Gastrocnemius medialis (tissue), 4 donors: ENCODE measurements at regions not wholly inside any gene's neighbourhood (a gene's known extent, or its start where the extent isn't known, plus 50 kb on each side); places are given as distances from the start of the nearest gene placed in this dataset.

Experiments
- ATAC-seq, 2 donors: fragments of 150-250 bp; one replicate each; pipeline ENCODE4 v1.9.1; 2016
- DNase-seq, 2 donors: peaks; one replicate each; pipeline ENCODE4 v3.0.0-alpha.2; 2019
- H3K27ac ChIP-seq, 4 donors: fragments of 200-600 bp; sonication (generic); 1 replicate in 1 of 4; 2 replicates in 3 of 4; pipeline ENCODE4 v1.5.1; 2016 to 2018; ENCODE audit warnings: mild to moderate bottlenecking in 2 of 4, moderate library complexity in 1 of 4
- H3K27me3 ChIP-seq, 3 donors: fragments of 200-600 bp; sonication (generic) in 2 of 3; 1 replicate in 1 of 3; 2 replicates in 2 of 3; pipeline versions ENCODE4 v1.5.1 to v1.6.0; 2016 to 2019; ENCODE audit warnings: mild to moderate bottlenecking in 1 of 3, moderate library complexity in 1 of 3
- H3K36me3 ChIP-seq, 2 donors: fragments of 200-600 bp; sonication (generic) in 1 of 2; one replicate each; pipeline ENCODE4 v1.5.1; 2017 to 2018
- H3K4me1 ChIP-seq, 2 donors: fragments of 200-600 bp; sonication (generic) in 1 of 2; one replicate each; pipeline ENCODE4 v1.5.1; 2016 to 2017; ENCODE audit warnings: mild to moderate bottlenecking in 2 of 2
- H3K4me3 ChIP-seq, 4 donors: fragments of 200-600 bp; sonication (generic) in 3 of 4; 1 replicate in 1 of 4; 2 replicates in 3 of 4; pipeline ENCODE4 v1.5.1; 2016 to 2019; ENCODE audit warnings: mild to moderate bottlenecking in 2 of 4
- H3K9me3 ChIP-seq, 3 donors: fragments of 200-600 bp; sonication (generic) in 2 of 3; 1 replicate in 1 of 3; 2 replicates in 2 of 3; pipeline ENCODE4 v1.5.1; 2016 to 2019
- POLR2A ChIP-seq, 2 donors: fragments of 450-650 bp; IDR thresholded peaks; one replicate each; pipeline ENCODE4 v1.6.1; 2017; ENCODE audit warnings: antibody characterized with exemption in 2 of 2, mild to moderate bottlenecking in 2 of 2, moderate library complexity in 2 of 2
- in situ Hi-C, 4 donors: fragments of 200-750 bp; cut with MboI; loops; one replicate each; pipeline versions ENCODE4 v1.15.0 to v1.8.0; 2017; ENCODE audit warnings: low sequenced_read_pairs in 4 of 4
- intact Hi-C: fragments of 100-400 bp; cut with DNase I; formaldehyde crosslinking; loops from one replicate; pipeline ENCODE4 v1.15.1; 2023; ENCODE audit warnings: low total_unique reads
- TF ChIP-seq, protein P1 (sequence below), 5 experiments: fragments of 450-650 bp in 3 of 5; fragments of 200-600 bp in 2 of 5; sonication (generic) in 2 of 5; IDR thresholded peaks in 4 of 5; conservative IDR thresholded peaks in 1 of 5; 1 replicate in 4 of 5; 2 replicates in 1 of 5; pipeline ENCODE4 v1.5.1; 2016 to 2019; ENCODE audit warnings: antibody characterized with exemption in 5 of 5, mild to moderate bottlenecking in 3 of 5, moderate library complexity in 3 of 5

DNA sequence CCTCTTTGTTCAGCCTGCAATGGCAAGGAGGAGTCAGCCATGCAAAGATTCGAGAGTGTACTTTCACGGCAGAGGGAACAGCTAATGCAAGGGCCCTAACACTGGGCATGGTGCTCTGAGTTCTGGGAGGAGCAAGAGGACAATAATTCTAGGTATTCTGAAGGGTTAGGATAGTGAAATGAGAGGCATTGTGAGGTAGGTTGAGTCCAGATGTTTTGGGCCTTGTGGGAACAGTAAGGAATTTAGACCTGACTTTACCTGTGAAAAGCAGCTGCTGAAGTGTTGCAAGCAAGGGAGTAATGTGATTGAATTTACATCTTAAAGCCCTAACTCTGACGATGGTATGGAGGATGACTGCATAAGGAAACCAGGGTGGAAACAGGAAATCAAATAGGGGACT, 211.6 kb downstream of the CNTN3 start:
- no peak for ATAC-seq
- no peaks in the 10 kb centered on the region for H3K36me3 ChIP-seq
- H3K27me3 ChIP-seq, result no peaks in the 10 kb centered on the region
- no peak overlapping the region for H3K27ac ChIP-seq
- DNase-seq, result no peak
- H3K4me3 ChIP-seq, result no peak overlapping the region
- H3K9me3 ChIP-seq, result no peaks in the 10 kb centered on the region
- in situ Hi-C loops, result no loop called here
- H3K4me1 ChIP-seq, result no peaks in the 10 kb centered on the region
- intact Hi-C loops, result no loop called here
- TF ChIP-seq, protein P1, sequence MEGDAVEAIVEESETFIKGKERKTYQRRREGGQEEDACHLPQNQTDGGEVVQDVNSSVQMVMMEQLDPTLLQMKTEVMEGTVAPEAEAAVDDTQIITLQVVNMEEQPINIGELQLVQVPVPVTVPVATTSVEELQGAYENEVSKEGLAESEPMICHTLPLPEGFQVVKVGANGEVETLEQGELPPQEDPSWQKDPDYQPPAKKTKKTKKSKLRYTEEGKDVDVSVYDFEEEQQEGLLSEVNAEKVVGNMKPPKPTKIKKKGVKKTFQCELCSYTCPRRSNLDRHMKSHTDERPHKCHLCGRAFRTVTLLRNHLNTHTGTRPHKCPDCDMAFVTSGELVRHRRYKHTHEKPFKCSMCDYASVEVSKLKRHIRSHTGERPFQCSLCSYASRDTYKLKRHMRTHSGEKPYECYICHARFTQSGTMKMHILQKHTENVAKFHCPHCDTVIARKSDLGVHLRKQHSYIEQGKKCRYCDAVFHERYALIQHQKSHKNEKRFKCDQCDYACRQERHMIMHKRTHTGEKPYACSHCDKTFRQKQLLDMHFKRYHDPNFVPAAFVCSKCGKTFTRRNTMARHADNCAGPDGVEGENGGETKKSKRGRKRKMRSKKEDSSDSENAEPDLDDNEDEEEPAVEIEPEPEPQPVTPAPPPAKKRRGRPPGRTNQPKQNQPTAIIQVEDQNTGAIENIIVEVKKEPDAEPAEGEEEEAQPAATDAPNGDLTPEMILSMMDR (IDR thresholded peaks at IDR 0.05 in 4 of 5, conservative IDR thresholded peaks at IDR 0.05 in 1 of 5), result no peak

DNA sequence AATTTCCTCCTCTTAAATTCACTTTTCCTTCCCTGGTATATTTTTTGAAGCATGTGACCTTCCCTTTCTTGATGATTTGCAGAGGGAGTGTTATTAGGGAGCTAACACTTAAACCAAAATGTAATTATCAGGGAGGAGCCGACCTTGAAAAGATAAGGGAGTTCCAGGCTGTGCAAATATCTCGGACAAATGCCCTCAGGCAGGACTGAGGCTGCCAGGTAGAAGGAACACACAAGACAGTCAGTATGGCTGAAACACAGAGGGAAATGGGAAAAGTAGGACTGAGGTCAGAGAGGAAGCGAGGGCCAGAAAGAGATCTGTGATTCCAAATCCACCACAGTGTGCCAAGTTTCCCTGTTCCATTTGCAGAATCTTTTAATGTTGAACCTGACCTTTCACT, 221.0 kb downstream of the CNTN3 start:
- Histone ChIP-seq H3K4me1 (no peaks in the 10 kb centered on the region), H3K27ac (no peak overlapping the region), H3K4me3 (no peak overlapping the region), H3K36me3 (no peaks in the 10 kb centered on the region), H3K27me3 (no peaks in the 10 kb centered on the region), H3K9me3 (no peaks in the 10 kb centered on the region)
- ATAC-seq (no peak), DNase-seq (no peak)
- in situ Hi-C loops, result no loop called here
- intact Hi-C loops, result no loop called here
- TF ChIP-seq POLR2A (IDR thresholded peaks at IDR 0.05), result no peak
- TF ChIP-seq, protein P1 (IDR thresholded peaks at IDR 0.05 in 4 of 5, conservative IDR thresholded peaks at IDR 0.05 in 1 of 5), result no peak

DNA sequence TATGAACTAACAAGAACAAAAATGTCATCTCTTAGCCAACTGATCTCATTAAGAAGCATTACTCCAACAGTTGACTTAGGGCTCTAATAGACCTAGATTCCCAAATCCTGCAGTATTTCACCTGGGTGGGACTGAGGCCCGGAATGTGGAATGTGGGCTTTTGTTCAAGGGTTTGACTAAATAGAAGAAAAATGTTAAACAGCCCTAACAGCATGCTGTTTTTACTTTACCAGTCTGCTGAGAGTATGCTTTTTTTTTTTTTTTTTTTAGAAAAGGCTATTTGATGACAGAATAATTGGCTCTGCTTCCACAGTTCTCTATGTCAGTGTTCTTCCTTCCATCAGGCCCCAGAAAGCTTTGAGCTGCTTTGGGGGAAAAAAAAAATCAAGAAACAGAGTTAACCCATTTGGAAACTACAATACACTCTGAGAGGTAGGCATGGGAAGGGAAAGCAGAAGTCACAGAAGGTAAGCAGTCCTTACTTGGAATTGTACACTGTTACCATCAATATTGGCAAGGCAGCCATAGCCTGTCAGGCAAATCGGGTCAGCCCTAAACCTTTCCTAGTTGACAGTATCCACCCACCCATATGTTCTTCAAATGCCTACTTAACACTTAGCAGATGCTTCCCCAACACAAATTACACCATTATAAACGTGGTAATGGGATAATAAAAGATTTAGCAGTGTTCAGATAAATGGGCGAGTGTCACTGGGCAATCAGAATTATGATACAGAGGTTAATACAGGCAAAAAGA, 224.2 kb downstream of the CNTN3 start:
- Histone ChIP-seq H3K4me3 (no peak overlapping the region), H3K9me3 (no peaks in the 10 kb centered on the region), H3K4me1 (no peaks in the 10 kb centered on the region), H3K27ac (no peak overlapping the region), H3K36me3 (no peaks in the 10 kb centered on the region), H3K27me3 (no peaks in the 10 kb centered on the region)
- no peak for ATAC-seq
- TF ChIP-seq POLR2A (IDR thresholded peaks at IDR 0.05), result no peak
- TF ChIP-seq, protein P1 (IDR thresholded peaks at IDR 0.05 in 4 of 5, conservative IDR thresholded peaks at IDR 0.05 in 1 of 5), result no peak
- intact Hi-C loops, result no loop called here
- DNase-seq, result no peak
- in situ Hi-C loops, result no loop called here

DNA sequence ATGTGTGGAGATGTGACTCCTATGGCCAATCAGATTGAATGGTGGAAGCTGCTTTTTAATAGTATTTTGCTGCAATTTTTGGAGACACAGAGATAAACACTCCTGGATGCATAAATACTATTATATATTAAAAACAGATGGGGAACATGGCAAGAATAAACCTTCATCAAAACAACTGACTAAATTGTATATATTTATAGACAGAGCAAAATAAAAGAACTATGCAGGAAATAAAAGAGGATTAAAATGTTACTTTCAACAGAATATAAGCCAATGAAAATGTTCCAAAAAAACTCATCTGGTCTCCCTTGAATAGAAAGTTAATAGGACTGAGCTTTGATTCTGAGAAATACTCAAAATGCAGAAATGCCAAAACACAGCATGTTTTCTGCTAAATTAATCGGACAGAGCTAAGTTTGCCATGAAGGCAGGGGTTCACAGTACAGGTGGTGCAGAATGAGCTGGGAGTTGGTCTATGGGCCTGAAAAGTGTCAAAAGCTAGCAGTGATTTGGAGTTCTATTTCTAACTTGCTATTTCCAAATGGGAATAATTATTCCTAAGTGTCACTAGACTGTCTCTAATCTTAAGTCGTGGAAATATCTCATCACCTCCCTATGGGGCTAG, 227.2 kb downstream of the CNTN3 start:
- in situ Hi-C loops, result no loop called here
- intact Hi-C loops, result no loop called here

More for the DNA sequence above, 227.2 kb downstream of the CNTN3 start:
- H3K36me3 ChIP-seq, result no peaks in the 10 kb centered on the region
- no peak overlapping the region for H3K4me3 ChIP-seq
- DNase-seq (no peak), ATAC-seq (no peak)
- H3K27me3 ChIP-seq, result no peaks in the 10 kb centered on the region
- no peaks in the 10 kb centered on the region for H3K4me1 ChIP-seq
- H3K9me3 ChIP-seq, result no peaks in the 10 kb centered on the region
- no peak overlapping the region for H3K27ac ChIP-seq
- TF ChIP-seq, protein P1 (IDR thresholded peaks at IDR 0.05 in 4 of 5, conservative IDR thresholded peaks at IDR 0.05 in 1 of 5), result no peak
- no peak for TF ChIP-seq POLR2A (IDR thresholded peaks at IDR 0.05)
